Muscle of back (tissue), 3 donors: ENCODE measurements at regions not wholly inside any gene's neighbourhood (a gene's known extent, or its start where the extent isn't known, plus 50 kb on each side); places are given as distances from the start of the nearest gene placed in this dataset.
"Not testable (repeated sequence)": the region's sequence is repeated elsewhere in the genome, so short reads cannot be mapped to it uniquely, and the experiment has no call there.

Source experiments
- DNase-seq, 3 donors: peaks; one replicate each; pipeline versions ENCODE4 v3.0.0 to v3.0.0-alpha.2; 2013

DNA sequence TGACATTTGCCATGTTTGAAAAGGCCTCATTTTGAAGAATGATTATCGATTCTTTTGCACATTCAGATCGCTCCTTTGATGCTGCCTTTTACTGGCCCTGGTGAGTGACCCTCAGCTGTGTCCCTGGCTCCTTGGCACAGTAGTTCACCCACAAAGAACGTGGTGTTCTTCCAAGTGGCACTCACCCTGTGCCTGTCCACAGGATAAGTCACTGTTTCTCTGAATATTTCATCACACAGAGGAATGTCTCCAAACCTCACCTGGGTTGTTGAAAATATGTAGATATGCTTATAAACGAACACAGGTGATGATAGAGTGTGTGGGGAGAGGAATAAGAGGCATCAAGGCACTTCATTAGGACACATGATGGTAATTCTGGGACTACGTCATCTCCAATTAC, 810.7 kb downstream of the CCSER2 start:
- DNase-seq, result no peak

DNA sequence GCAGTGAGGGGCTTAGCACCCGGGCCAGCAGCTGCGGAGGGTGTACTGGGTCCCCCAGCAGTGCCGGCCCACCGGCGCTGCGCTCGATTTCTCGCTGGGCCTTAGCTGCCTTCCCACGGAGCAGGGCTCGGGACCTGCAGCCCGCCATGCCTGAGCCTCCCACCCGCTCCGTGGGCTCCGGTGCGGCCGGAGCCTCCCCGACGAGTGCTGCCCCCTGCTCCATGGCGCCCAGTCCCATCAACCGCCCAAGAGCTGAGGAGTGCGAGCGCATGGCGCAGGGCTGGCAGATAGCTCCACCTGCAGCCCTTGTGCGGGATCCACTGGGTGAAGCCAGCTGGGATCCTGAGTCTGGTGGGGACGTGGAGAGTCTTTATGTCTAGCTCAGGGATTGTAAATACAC, 813.1 kb downstream of the CCSER2 start:
- not testable (repeated sequence) for DNase-seq

DNA sequence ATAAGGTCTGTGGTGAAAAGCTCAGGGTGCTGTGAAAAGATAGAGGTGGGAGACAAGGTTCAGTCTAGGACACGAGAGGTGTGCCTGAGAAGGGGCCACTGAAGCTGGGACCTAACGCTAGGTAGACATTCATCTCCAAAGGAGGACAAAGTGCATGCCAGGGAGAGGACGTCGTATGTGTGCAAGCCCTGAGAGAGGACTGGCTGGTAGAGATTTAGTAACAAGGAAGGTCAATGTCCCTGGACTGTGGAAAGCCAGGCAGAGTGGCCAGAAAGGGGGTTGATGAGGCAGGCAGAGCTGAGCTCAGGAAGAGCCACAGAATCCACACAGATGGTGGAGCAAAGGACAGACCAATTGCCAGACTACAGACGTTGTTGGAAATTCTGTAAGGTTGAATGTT, 817.6 kb downstream of the CCSER2 start:
- DNase-seq, result no peak

DNA sequence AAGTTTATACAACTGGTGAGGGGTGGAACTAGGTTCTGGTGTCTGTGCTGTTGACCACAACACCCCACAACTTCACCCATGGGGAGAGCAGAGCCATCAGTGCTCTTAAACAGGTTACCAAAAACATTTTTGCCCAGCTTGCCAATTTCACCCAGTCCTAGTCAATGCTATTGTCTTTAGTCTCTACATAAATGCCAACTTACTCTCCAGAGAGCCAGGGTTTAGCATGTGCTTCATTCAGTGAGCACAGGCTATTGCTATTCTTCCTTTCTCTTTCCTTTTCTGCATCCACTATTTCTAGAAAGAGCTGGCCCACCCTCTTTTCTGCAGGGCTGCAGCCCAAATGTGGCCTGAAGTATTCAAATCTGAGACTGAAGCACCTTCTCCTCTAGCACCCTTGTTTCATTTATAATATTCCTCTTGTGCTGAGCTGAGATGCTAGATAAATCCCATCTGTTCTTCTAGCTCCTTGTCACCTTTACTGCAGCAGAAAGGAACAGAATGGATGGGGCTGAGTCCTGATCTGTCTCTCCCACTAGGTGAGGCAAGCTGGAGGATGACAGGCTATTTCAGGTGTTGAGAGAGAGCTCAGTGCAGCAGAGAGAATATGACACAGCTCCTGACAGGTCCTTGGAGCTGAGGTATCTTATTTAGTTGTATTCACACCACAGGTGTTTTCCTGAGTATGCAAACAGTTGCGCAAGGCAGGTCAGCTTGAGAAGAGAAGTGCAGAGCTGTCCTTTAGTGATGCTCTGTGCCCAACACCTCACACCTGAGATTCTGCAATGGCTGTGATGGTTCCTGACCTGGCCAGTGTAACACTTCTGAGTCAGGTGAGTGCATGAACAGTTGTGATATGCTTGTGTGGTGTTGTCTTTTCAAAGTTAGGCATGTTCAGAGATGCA, 819.2 kb downstream of the CCSER2 start:
- DNase-seq, result no peak

DNA sequence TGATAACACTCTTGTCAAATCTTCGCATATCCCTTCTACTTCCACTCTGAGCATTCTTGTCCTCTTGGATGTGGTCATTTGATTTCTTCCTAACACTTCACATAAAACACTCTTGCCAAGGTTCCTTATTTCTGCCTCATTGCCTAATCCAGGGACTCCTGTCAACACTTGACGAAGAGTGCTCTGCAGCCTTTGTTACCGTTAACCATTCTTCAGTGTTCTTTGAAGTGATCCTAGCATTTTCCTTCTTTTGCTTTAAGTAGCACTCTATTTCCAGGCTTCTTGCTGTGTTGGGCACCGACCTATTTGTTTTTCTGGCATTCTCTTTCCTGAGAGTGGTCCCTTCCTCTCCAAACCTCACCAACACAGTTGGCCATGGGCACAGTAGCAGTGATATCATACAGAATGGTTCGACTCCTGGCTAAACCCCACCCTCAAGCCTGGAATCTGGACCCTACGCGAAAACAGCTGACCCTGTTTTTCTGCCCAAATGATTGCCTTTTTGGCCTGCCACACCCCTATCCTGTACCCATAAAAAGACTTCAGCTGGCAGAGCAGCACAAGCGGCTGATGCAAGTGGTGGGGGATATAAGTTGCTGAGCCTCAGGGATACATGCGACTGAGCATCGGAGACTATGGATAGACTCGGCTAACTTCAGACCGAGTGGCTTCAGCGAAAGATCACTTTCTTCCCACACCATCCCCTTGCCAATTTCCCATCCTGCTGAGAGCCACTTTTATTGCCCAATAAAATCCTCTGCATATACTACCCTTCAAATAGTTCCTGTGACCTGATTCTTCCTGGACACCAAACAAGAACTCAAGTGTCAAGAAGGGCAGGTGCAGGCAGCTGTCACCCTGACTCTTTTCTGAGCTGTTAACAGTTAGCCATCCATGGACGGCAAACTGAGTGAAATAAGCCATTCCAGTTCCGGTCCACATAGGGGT, 820.6 kb downstream of the CCSER2 start:
- peak in 1 of 3 donors; percentile 5 for DNase-seq

DNA sequence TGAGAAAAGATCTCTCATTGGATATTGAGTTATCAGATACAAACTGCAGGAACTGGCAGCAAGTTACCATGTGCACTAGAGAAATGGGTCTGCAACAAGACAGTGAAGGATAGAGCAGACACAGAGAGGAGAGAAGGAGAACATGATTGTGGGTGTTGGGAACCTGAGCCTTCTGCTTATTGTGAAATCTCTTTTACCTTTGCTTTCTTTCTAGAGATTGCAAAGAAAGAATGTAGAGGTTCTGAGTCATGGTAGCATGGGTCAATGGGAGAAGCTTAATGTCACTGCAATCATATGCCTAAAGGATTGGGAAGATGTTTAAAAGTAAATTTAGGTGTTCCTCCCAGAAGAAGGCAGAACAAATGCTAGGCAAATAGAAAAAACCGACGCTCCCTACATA, 821.4 kb downstream of the CCSER2 start:
- DNase-seq, result no peak

DNA sequence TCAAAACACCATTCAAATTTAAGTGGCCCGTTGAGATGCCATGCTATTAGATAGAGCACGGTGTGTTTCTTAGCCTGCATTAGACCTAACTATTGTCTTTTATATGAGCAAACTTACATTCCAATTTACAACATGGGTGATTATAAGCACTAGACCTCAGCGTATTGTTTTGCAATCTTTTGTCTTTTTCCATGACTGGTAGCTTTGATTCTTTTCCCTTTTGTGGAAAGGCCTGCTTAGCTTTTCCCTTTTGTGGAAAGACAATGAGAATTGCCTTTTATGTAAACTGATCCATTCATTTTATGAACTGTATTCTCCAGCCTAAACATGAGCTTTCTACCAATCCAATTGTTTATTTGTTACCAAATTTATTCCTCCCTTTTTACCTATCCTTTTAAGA, 823.1 kb downstream of the CCSER2 start:
- no peak for DNase-seq

DNA sequence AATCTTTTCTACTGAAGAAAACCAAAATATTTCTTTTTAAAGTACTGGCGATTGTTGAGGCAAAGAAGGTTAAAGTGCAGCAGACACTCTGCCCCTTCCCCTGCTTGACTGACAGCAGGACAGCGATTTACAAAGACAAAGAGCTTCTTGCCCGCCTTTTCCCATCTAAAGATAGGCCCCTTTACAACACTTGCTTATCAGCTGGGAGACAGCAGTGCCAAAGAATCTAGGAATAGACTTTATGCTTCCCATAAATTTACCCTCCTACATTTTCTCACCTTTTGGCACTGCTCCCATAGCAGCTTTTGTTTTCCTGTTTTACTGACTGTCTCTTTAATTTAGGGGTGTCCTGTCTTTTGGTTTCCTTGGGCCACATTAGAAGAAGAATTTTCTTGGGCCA, 824.1 kb downstream of the CCSER2 start:
- no peak for DNase-seq

DNA sequence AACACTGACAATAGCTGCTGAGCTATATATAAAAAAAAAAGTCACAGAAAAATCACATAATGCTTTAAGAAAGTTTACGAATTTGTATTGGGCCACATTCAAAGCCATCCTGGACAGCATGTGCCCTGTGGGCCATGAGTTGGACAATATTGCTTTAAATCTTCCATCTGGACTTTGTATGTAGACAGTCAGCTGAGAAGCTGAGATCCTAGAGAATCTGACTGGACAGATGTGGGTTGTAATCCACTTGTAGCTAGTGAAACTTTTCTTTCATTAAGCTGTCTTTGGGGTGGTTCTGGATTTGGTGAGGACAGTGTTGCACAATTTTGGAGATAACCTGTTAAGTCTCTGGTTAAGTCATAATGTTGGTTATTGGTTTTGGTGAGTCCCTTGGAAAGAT, 824.5 kb downstream of the CCSER2 start:
- DNase-seq, result no peak

DNA sequence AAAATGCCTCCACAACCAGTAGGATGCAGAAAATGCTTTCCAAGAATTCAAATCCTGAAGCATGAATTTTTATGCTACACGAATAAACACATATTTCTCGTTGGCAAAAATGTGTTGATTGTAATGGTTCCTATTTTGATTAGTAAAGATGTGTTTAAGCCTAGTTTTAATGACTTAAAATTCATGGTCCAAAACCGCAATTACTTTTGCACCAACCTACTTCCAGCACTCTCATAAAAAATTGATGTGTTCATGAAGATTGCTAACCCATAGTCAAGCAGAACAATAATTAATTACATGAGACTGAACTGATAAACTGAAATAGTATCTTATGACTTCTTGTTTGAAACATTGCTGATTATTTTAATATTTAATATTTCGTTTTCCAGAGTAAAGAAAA, 828.8 kb downstream of the CCSER2 start:
- no peak for DNase-seq

DNA sequence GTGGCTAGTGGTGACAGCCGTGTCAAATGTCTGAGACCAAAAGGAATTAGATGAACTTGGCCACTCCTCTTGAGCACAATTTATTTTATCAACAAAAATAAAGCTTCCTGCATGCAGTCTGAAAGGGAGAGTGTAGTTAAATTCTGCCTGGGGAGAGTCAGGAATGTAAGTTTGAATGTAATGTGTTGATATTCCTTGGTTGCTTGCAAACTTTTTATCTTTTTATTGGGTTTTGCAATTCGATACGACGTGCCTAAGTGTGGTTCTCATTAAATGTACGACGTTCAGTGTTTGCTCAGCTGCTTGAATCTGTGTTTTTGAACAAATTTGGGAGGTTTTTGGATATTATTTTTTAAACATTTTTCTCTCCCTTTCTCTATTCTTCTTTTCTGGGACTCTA, 839.9 kb downstream of the CCSER2 start:
- DNase-seq, result peak in 1 of 3 donors; percentile 19

DNA sequence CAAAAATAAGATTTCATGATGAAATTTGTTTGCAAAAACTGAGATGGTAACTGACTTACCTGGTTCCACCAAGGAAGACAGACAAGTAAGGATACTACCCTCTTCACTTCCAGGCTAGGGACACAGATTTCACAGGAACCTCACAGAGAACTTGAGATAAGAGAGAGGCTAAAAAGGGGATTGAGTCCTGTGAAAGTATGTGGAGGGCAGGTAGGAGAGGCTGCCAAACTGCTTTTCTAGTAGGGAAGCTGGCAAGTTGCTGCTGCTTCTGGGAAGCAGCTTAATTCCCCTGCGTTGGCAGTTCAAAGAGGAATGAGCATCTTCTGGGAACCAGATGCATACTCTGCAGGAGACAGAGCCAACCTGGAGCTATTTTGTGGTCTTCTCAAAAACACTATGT, 841.6 kb downstream of the CCSER2 start:
- no peak for DNase-seq

DNA sequence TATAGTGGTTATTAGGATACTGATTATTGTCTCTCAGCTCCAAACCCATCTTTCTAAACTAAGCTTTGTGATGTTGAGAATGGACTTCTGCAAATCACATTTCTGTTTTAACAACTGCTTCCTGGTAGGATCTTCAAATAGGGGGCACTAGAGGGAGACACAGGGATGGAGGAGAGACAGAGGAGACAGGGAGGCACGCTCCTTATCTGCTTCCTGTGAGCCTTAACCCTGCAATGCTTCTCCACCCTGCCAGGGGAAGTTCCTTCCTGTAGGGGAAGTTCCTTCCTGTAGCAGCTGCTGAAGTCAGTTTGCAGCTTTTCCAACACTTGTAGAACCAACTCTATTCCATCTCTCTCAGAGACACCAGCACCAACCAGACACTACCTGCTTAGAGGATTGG, 847.2 kb downstream of the CCSER2 start:
- no peak for DNase-seq

DNA sequence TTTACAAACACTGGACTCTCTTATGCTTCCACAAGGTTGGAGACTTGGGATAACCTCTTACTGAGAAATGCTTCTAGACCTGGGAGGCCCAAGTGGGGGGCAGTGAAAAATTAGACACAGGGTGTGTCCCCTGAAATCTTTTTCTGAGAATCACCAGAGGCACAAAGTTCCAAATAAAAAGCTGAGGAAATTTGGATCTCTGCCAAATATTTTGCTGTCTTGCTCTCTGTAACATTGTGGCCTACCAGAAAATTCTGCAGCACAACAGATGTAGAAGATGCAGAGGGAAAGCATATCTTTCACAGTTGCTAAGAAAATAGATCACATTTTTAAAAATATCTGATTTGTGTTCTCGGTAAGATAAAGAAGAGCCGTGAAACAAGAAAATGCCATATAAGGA, 849.4 kb downstream of the CCSER2 start:
- DNase-seq, result peak; percentile 2 to 16 (median 10)

DNA sequence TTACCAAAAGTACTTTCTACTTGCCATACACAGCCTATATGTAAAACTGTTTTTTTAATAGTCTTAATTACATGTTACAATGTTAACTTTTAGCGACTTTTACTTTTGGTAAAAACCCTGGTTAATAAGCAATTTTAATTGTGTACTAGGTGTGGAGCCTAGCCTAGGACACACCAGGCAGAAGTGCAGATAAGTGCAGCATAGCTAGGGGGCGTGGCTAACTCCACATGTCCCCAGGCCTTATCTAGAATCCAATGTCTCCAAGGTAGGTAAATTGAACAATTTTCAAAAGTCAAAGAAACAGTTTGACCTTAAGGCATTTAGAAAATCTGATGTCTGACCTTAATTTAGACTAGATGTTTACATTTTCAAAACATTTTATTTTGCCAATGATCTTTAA, 858.7 kb downstream of the CCSER2 start:
- no peak for DNase-seq

DNA sequence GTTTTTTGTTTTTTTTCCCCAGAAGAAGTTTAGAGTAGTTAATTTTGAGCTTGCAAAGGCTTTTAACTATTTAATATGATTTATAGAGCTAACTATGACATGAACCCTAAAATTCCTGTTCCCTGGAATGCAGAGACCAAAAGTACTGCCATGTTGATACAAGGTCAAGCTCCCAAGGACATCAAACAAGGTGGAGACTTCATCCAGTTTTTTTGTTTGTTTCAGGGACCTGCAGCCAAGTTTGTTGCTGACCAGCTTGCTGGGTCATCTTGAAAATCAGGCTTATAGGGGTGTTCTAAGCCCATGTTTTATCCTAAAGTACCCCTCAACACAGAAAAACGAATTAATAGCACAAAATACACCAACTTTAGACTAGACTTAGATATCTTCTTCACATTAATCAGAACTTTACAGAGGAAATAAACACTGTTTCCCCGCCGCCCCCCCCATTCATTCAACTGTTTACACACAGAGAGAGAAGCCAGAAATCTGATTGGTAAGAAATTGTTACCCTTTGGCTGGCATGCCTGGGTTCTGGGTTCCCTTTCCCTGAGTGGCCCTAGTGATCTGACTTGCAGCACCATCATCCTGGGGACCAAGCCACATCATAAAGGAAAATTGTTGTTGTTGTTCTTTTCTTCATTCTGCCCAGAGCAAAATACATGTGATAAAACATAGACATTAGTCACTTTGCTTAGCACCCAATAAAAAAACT, 860.5 kb downstream of the CCSER2 start:
- no peak for DNase-seq

DNA sequence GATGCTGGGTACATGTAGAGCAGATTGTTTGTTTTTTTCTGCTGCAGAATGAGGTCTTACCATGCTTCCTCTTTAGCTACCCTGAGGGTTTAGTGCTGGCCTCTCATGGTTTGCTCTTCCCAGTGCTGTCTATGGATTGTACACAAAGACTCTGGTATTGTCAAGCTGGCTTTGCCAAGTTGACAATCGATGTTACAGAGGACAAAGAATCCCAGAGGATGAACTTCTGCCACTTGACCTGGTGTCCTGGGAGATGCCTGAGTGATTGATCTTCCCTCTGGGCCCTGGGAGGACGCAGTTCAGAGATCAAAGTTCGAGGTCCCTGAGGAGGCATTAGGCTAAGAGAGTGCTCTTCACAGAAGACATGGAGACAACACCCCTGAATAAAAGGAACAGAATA, 865.4 kb downstream of the CCSER2 start:
- no peak for DNase-seq

DNA sequence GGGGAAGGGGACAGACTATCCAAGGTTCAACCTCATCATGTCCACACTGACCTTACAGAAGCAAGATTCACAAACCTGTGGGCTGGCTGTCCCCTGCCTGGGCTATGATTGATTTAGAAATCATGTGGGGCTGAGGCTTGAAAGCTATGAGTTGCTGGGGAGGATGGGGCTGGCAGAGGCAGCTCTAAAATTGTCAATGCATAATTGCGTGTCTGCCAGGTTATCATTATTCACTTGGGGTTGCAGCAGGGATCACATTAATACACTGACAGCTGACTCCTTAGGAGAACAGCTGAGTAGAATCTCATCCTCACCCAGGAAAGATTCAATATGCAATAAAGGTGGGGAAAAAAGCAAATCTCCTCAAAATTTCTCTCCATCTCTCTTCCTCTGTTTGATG, 866.3 kb downstream of the CCSER2 start:
- DNase-seq, result no peak

DNA sequence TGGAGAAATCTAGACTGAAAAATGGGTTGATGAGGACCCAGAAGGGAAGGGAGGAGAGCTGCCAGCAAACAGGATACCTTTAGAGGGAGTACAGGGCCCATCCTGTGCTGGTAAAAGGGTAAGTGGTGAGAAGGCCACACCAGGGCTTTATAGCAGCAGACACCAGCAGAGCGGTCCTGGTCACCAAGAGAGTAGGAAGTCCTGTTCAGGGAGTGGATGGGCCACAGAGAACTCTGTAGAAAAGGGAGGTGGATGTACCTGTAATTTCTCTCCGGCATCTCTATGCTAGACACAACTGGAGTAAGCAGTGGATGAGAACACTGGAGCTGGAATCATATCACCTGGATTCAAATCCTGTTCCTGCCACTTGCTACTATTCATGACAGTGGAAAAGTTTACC, 867.2 kb downstream of the CCSER2 start:
- no peak for DNase-seq

DNA sequence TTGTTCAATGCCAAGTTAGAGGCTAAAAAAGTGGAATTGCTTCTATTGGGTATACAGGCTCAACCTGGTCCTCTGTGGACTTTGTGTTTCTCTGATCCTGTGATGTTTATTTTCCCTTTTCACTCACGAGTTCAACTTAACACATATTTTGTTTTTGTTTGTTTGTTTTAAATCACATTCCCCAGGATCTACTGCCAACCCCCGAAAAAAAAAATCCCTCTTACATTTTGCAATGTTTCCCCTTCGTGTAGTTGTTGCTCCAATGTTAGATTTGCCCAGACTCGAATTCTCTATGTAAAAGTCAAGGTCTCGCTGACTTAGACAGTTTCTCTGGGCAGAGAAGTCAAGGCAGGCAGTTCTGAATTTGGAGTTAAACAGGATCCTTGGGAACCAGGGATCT, 876.4 kb downstream of the CCSER2 start:
- DNase-seq, result no peak

DNA sequence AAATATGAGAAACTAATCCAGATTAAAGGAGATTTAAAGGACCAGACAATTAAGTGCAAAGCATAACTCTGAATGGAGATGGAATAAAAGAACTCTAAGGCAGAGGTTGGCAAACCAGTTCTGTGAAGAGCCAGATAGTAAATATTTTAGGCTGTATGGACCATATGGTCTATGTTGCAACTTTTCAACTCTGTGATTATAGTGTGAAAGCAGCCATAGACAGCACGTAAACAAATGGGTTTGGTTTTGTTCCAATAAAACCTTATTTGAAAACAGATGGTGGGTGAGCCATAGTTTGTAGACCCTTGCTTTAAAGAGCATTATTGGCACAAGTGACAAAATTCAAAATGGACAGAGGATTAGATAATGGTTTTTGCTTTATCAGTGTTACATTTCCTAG, 884.1 kb downstream of the CCSER2 start:
- no peak for DNase-seq

DNA sequence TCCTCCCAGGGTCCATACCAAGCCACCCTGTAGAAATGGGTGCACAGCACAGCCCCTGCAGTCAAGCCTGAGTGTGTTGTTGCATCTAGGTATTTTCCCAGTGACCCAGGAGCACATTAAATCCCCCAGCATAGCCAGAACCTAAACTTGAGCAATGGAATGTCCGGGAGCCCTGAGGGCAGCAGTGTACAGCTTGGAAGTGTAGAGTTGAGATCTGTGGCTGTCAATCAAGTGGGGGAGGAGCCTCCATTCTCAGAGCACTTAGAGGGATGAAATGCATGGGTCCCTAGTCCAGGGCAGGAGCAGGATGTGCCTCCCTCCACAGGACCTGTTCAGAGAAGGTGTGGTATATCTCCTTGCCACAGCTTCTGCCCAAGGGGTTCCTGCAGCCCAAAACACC, 885.1 kb downstream of the CCSER2 start:
- DNase-seq, result no peak
